ENCODE measurements at regions not wholly inside any gene's neighbourhood (a gene's known extent, or its start where the extent isn't known, plus 50 kb on each side); places are given as distances from the start of the nearest gene placed in this dataset.

GRCh38 chr3:117139681-117140080 is 430.1 kb downstream of the TUSC7 start:
- TF ChIP-seq CTCF (IDR thresholded peaks at IDR 0.05; ENCODE audit: unreplicated experiment), result no peak
- Mint-ChIP-seq H3K36me3 (ENCODE audit: low read depth, unreplicated experiment) (no peaks in the 10 kb centered on the region), H3K4me1 (ENCODE audit: unreplicated experiment) (peaks cover 12% of the 10 kb centered on the region), H3K4me3 (ENCODE audit: unreplicated experiment) (no peak overlapping the region), H3K27ac (ENCODE audit: unreplicated experiment) (no peak overlapping the region), H3K27me3 (ENCODE audit: unreplicated experiment) (peaks cover 2% of the 10 kb centered on the region), H3K9me3 (ENCODE audit: unreplicated experiment) (no peaks in the 10 kb centered on the region)
- no peak for DNase-seq (ENCODE audit: low spot score)

GRCh38 chr3:117141812-117142211 is 432.2 kb downstream of the TUSC7 start:
- Mint-ChIP-seq H3K4me1 (ENCODE audit: unreplicated experiment) (peaks cover 21% of the 10 kb centered on the region), H3K9me3 (ENCODE audit: unreplicated experiment) (no peaks in the 10 kb centered on the region), H3K36me3 (ENCODE audit: low read depth, unreplicated experiment) (no peaks in the 10 kb centered on the region), H3K27me3 (ENCODE audit: unreplicated experiment) (peaks cover 2% of the 10 kb centered on the region), H3K27ac (ENCODE audit: unreplicated experiment) (no peak overlapping the region), H3K4me3 (ENCODE audit: unreplicated experiment) (no peak overlapping the region)
- no peak for TF ChIP-seq CTCF (IDR thresholded peaks at IDR 0.05; ENCODE audit: unreplicated experiment)
- no peak for DNase-seq (ENCODE audit: low spot score)

GRCh38 chr3:117144853-117145252 is 435.3 kb downstream of the TUSC7 start:
- no peak overlapping the region for H3K4me3 Mint-ChIP-seq (ENCODE audit: unreplicated experiment)
- peaks cover 2% of the 10 kb centered on the region for H3K27me3 Mint-ChIP-seq (ENCODE audit: unreplicated experiment)
- TF ChIP-seq CTCF (IDR thresholded peaks at IDR 0.05; ENCODE audit: unreplicated experiment), result no peak
- no peaks in the 10 kb centered on the region for H3K9me3 Mint-ChIP-seq (ENCODE audit: unreplicated experiment)
- H3K36me3 Mint-ChIP-seq (ENCODE audit: low read depth, unreplicated experiment), result no peaks in the 10 kb centered on the region
- H3K4me1 Mint-ChIP-seq (ENCODE audit: unreplicated experiment), result peaks cover 23% of the 10 kb centered on the region
- no peak for DNase-seq (ENCODE audit: low spot score)
- no peak overlapping the region for H3K27ac Mint-ChIP-seq (ENCODE audit: unreplicated experiment)

- H3K36me3 Mint-ChIP-seq (ENCODE audit: low read depth, unreplicated experiment), result no peaks in the 10 kb centered on the region
- no peak overlapping the region for H3K27ac Mint-ChIP-seq (ENCODE audit: unreplicated experiment)
- no peak for DNase-seq (ENCODE audit: low spot score)
- H3K4me1 Mint-ChIP-seq (ENCODE audit: unreplicated experiment), result peaks cover 23% of the 10 kb centered on the region
- TF ChIP-seq CTCF (IDR thresholded peaks at IDR 0.05; ENCODE audit: unreplicated experiment), result no peak
- H3K9me3 Mint-ChIP-seq (ENCODE audit: unreplicated experiment), result no peaks in the 10 kb centered on the region
- no peak overlapping the region for H3K4me3 Mint-ChIP-seq (ENCODE audit: unreplicated experiment)
- H3K27me3 Mint-ChIP-seq (ENCODE audit: unreplicated experiment), result peaks cover 2% of the 10 kb centered on the region
These were observed 436.1 kb downstream of the TUSC7 start for GRCh38 chr3:117145677-117146076.

- no peak for TF ChIP-seq CTCF (IDR thresholded peaks at IDR 0.05; ENCODE audit: unreplicated experiment)
- no peak for DNase-seq (ENCODE audit: low spot score)
- Mint-ChIP-seq H3K27ac (ENCODE audit: unreplicated experiment) (no peak overlapping the region), H3K27me3 (ENCODE audit: unreplicated experiment) (peaks cover 4% of the 10 kb centered on the region), H3K4me1 (ENCODE audit: unreplicated experiment) (peaks cover 23% of the 10 kb centered on the region), H3K9me3 (ENCODE audit: unreplicated experiment) (no peaks in the 10 kb centered on the region), H3K4me3 (ENCODE audit: unreplicated experiment) (no peak overlapping the region), H3K36me3 (ENCODE audit: low read depth, unreplicated experiment) (no peaks in the 10 kb centered on the region)
These were observed 437.0 kb downstream of the TUSC7 start for GRCh38 chr3:117146571-117146970.
